Choroid plexus epithelial cell (primary cell): ENCODE measurements at regions not wholly inside any gene's neighbourhood (a gene's known extent, or its start where the extent isn't known, plus 50 kb on each side); places are given as distances from the start of the nearest gene placed in this dataset.

Experiments used
- DNase-seq: peaks from one replicate; pipeline ENCODE4 v3.0.0-alpha.2; 2010; ENCODE audit warnings: low read depth
- H3K4me3 ChIP-seq: 2 replicates; pipeline ENCODE4 v1.5.1; 2011; ENCODE audit warnings: low read depth, mild to moderate bottlenecking, control low read depth, low read length, moderate library complexity
- TF ChIP-seq, protein P1 (sequence below): conservative IDR thresholded peaks from 2 replicates; pipeline ENCODE4 v1.5.1; 2011; ENCODE audit warnings: low read depth, mild to moderate bottlenecking, control low read depth, inconsistent platforms, low read length, moderate library complexity

DNA sequence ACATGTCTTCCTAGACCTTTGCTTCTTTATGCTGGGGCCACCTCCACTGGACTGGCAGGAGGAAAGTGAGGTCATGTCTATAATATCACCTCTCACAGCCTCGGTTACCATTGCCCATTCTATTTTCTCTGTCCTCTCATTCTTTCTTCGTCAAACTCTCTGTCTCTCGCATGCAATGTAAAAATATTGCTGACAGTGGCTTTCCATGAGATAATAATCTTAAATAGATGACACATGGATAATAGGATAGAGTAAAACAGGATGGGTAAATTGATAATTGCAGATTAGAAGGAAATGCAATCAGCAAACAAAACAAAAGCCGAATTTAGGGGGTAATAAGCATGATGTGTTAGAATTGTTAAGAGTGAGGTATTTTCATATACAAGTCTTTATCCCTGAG is 215.7 kb upstream of the PARD3B start:
- no peak for DNase-seq
- H3K4me3 ChIP-seq = no peak overlapping the region
- TF ChIP-seq, protein P1, sequence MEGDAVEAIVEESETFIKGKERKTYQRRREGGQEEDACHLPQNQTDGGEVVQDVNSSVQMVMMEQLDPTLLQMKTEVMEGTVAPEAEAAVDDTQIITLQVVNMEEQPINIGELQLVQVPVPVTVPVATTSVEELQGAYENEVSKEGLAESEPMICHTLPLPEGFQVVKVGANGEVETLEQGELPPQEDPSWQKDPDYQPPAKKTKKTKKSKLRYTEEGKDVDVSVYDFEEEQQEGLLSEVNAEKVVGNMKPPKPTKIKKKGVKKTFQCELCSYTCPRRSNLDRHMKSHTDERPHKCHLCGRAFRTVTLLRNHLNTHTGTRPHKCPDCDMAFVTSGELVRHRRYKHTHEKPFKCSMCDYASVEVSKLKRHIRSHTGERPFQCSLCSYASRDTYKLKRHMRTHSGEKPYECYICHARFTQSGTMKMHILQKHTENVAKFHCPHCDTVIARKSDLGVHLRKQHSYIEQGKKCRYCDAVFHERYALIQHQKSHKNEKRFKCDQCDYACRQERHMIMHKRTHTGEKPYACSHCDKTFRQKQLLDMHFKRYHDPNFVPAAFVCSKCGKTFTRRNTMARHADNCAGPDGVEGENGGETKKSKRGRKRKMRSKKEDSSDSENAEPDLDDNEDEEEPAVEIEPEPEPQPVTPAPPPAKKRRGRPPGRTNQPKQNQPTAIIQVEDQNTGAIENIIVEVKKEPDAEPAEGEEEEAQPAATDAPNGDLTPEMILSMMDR = no peak

DNA sequence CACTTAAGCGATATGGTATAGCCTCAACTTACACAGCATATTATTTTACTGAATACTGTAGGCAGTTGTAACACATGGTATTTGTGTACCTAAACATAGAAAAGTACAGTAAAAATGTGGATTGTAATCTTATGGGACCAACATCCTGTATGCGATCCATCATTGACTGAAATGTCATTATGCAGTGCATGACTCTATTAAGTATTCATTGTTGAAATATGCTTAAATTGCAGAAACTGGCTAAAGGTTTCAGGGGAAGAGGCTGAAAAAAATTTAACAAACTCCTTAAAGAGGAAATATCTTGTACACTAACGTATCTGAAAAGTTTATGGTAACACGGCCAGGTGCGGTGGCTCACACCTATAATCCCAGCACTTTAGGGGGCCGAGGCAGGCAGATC is 214.1 kb upstream of the PARD3B start:
- no peak overlapping the region for H3K4me3 ChIP-seq
- DNase-seq = no peak
- TF ChIP-seq, protein P1 = no peak

DNA sequence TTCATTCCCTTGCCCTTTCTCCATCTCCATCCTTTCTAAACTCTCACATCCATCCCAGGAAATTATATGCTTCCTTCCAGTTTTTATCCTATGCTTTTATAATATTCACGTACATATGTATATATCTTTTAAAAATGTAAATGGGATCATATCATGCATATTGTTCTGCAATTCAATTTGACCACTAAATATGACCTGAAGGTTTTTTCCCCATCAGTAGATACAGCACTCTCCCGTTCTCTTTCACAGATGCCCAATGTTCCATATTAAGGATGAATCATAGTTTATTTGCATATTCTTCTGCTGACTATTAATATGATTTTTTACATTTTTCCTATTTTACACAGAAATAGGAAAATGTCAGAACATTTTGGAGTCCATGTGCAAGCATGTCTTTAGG is 213.3 kb upstream of the PARD3B start:
- no peak for DNase-seq
- TF ChIP-seq, protein P1 = no peak
- no peak overlapping the region for H3K4me3 ChIP-seq

DNA sequence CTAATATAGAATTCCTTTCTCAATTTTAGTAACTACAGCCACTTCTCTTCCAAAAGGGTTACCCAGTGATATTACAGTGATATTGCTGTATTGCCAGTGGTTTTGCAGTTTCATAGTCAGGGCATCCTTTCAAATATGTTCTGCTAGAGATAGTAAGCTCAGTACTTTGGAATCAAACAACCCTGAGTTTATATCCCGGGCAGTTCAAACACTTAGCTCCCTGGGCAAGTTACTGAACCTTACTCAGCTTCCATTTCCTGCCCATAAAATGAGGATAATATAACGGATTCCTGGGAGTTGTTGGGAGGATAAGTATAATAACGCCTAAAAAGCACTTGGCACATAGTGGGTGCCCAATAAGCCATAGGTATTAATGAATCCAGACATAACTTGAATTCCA is 212.6 kb upstream of the PARD3B start:
- no peak for DNase-seq
- TF ChIP-seq, protein P1 = no peak
- no peak overlapping the region for H3K4me3 ChIP-seq

DNA sequence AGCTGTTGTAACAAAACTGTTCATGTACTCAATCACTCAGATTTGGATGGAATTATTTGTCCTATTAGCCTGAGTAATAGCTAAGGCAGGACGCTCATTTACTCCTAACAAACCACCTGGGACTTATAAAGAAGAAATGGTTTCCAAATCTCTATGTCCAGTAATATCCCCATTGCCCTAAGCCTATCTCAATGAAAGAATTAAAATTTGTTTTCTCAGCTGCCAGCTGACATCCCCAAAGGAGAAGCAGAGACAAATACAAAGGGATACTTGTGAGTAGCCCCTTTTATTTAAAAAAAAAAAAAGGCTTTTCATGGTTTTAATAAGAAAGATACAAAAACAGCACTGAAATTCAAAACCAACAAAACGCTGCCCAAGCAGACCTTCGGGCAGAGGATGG is 211.4 kb upstream of the PARD3B start:
- TF ChIP-seq, protein P1 = no peak
- H3K4me3 ChIP-seq = no peak overlapping the region
- no peak for DNase-seq

DNA sequence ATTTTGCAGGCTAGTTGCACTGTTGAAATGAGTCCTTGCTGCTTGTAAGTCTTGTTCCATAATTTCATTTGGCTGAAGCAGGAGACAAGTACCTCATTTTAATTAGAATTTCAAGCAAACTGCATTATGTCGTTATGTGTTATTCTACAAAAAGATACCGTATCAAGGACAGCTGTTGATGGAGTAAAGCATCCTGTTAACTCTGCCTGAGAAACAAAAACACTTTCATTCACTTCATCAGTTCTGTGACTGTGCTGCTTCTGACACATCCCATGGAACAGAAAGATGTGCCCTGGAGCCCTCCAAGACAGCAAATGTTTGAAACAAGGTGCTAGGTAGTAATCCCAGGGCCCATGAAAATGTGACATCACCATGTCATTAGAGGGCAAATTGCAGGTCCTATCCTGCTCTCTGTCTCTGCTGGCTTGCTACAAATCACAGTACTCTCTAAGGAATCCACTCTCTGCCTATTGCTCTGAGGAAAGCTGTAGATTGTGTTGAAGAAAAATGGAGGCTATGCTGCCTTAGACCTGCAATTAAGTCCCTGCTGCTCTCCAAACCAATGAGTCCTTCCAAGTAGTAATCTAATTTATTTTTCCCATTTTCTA is 209.7 kb upstream of the PARD3B start:
- H3K4me3 ChIP-seq = no peak overlapping the region
- TF ChIP-seq, protein P1 = no peak
- no peak for DNase-seq

DNA sequence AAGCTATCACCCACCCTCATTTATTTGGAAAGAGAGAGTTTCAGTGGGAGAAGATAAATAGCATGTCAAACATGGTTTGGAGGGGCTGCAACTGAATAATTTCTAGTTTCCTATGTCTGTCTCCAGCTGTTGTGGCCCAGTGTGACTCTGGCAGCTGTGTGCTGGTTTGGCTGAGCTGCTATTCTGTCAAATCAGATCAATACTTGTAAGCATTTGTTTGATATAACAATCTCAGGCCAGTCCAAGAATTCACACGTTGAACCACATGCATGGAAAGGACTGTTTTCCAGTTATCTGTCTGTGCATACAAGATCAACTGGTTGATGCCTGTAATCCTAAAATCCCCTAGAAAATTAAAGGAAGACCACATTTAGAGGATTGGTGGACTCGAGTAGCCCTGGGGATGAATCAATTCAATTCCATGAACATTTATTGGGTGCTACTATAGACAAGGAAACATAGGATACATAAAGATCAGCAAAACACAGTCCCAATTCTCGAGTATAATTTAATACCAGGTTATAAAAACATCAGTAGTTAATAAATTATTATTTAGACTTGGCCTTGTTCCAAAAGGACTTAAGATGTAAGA is 209.0 kb upstream of the PARD3B start:
- TF ChIP-seq, protein P1 = no peak
- DNase-seq = no peak

More for the DNA sequence above, 209.0 kb upstream of the PARD3B start:
- no peak overlapping the region for H3K4me3 ChIP-seq
